Activated T-helper 17 cell treated with anti-CD3 and anti-CD28 coated beads, Interleukin-2, amount 50 U/mL, for 72 hours (primary cell): ENCODE measurements at regions not wholly inside any gene's neighbourhood (a gene's known extent, or its start where the extent isn't known, plus 50 kb on each side); places are given as distances from the start of the nearest gene placed in this dataset.

Source experiments
- ATAC-seq: fragments of 150-1000 bp; cut with Tn5 transposase; replicated peaks from 2 replicates; pipeline ENCODE4 v1.10.0; 2021; ENCODE audit warnings: mild to moderate bottlenecking, moderate library complexity
- H3K27ac Mint-ChIP-seq: one replicate; pipeline ENCODE4 v1.8.0; 2022; ENCODE audit warnings: mixed read lengths
- H3K27me3 Mint-ChIP-seq: one replicate; pipeline ENCODE4 v1.8.0; 2022; ENCODE audit warnings: mixed read lengths
- H3K36me3 Mint-ChIP-seq: one replicate; pipeline ENCODE4 v1.8.0; 2022; ENCODE audit warnings: low read depth, mild to moderate bottlenecking, mixed read lengths
- H3K4me1 Mint-ChIP-seq: one replicate; pipeline ENCODE4 v1.8.0; 2022; ENCODE audit warnings: mixed read lengths
- H3K4me3 Mint-ChIP-seq: one replicate; pipeline ENCODE4 v1.8.0; 2022; ENCODE audit warnings: mild to moderate bottlenecking, mixed read lengths
- H3K9me3 Mint-ChIP-seq: one replicate; pipeline ENCODE4 v1.8.0; 2022; ENCODE audit warnings: mixed read lengths

GRCh38 chr17:71149607-71150006, 971.2 kb upstream of the SOX9 start:
- no peak overlapping the region for H3K27ac Mint-ChIP-seq
- H3K4me3 Mint-ChIP-seq: no peak overlapping the region
- peaks cover 6% of the 10 kb centered on the region for H3K9me3 Mint-ChIP-seq
- H3K27me3 Mint-ChIP-seq: peaks cover 3% of the 10 kb centered on the region
- H3K36me3 Mint-ChIP-seq: no peaks in the 10 kb centered on the region
- no peaks in the 10 kb centered on the region for H3K4me1 Mint-ChIP-seq
- ATAC-seq: no peak

GRCh38 chr17:71157297-71157696, 963.5 kb upstream of the SOX9 start:
- Mint-ChIP-seq H3K27ac (no peak overlapping the region), H3K4me3 (no peak overlapping the region), H3K4me1 (no peaks in the 10 kb centered on the region), H3K9me3 (peaks cover 3% of the 10 kb centered on the region), H3K27me3 (no peaks in the 10 kb centered on the region), H3K36me3 (no peaks in the 10 kb centered on the region)
- no peak for ATAC-seq

- Mint-ChIP-seq H3K9me3 (no peaks in the 10 kb centered on the region), H3K36me3 (no peaks in the 10 kb centered on the region), H3K27ac (no peak overlapping the region), H3K4me1 (no peaks in the 10 kb centered on the region), H3K4me3 (no peak overlapping the region), H3K27me3 (no peaks in the 10 kb centered on the region)
- ATAC-seq: no peak
Measured at GRCh38 chr17:71158437-71158836, 962.4 kb upstream of the SOX9 start.

GRCh38 chr17:71163121-71163812, 957.6 kb upstream of the SOX9 start:
- Mint-ChIP-seq H3K36me3 (no peaks in the 10 kb centered on the region), H3K27me3 (no peaks in the 10 kb centered on the region), H3K9me3 (no peaks in the 10 kb centered on the region), H3K4me1 (no peaks in the 10 kb centered on the region), H3K4me3 (no peak overlapping the region), H3K27ac (no peak overlapping the region)
- ATAC-seq: no peak

GRCh38 chr17:71163813-71164122, 957.1 kb upstream of the SOX9 start:
- H3K4me1 Mint-ChIP-seq: no peaks in the 10 kb centered on the region
- no peaks in the 10 kb centered on the region for H3K9me3 Mint-ChIP-seq
- ATAC-seq: no peak
- H3K27ac Mint-ChIP-seq: no peak overlapping the region
- no peaks in the 10 kb centered on the region for H3K27me3 Mint-ChIP-seq
- H3K4me3 Mint-ChIP-seq: no peak overlapping the region
- no peaks in the 10 kb centered on the region for H3K36me3 Mint-ChIP-seq

- no peak overlapping the region for H3K4me3 Mint-ChIP-seq
- no peaks in the 10 kb centered on the region for H3K4me1 Mint-ChIP-seq
- H3K9me3 Mint-ChIP-seq: no peaks in the 10 kb centered on the region
- H3K36me3 Mint-ChIP-seq: no peaks in the 10 kb centered on the region
- H3K27me3 Mint-ChIP-seq: no peaks in the 10 kb centered on the region
- no peak overlapping the region for H3K27ac Mint-ChIP-seq
- ATAC-seq: no peak
Measured at GRCh38 chr17:71164561-71164960, 956.3 kb upstream of the SOX9 start.

- H3K36me3 Mint-ChIP-seq: no peaks in the 10 kb centered on the region
- H3K27ac Mint-ChIP-seq: no peak overlapping the region
- H3K9me3 Mint-ChIP-seq: no peaks in the 10 kb centered on the region
- H3K27me3 Mint-ChIP-seq: no peaks in the 10 kb centered on the region
- H3K4me1 Mint-ChIP-seq: no peaks in the 10 kb centered on the region
- no peak for ATAC-seq
- no peak overlapping the region for H3K4me3 Mint-ChIP-seq
Measured at GRCh38 chr17:71166311-71166710, 954.5 kb upstream of the SOX9 start.

- no peaks in the 10 kb centered on the region for H3K36me3 Mint-ChIP-seq
- no peak overlapping the region for H3K27ac Mint-ChIP-seq
- no peak for ATAC-seq
- no peaks in the 10 kb centered on the region for H3K27me3 Mint-ChIP-seq
- H3K4me1 Mint-ChIP-seq: no peaks in the 10 kb centered on the region
- H3K9me3 Mint-ChIP-seq: peaks cover 4% of the 10 kb centered on the region
- no peak overlapping the region for H3K4me3 Mint-ChIP-seq
Measured at GRCh38 chr17:71168053-71168741, 952.6 kb upstream of the SOX9 start.

- Mint-ChIP-seq H3K36me3 (no peaks in the 10 kb centered on the region), H3K9me3 (peaks cover 4% of the 10 kb centered on the region), H3K27ac (no peak overlapping the region), H3K27me3 (no peaks in the 10 kb centered on the region), H3K4me1 (no peaks in the 10 kb centered on the region), H3K4me3 (no peak overlapping the region)
- ATAC-seq: no peak
Measured at GRCh38 chr17:71170070-71170469, 950.8 kb upstream of the SOX9 start.

GRCh38 chr17:71171270-71171669, 949.5 kb upstream of the SOX9 start:
- no peaks in the 10 kb centered on the region for H3K36me3 Mint-ChIP-seq
- H3K4me1 Mint-ChIP-seq: no peaks in the 10 kb centered on the region
- peaks cover 4% of the 10 kb centered on the region for H3K9me3 Mint-ChIP-seq
- no peaks in the 10 kb centered on the region for H3K27me3 Mint-ChIP-seq
- H3K27ac Mint-ChIP-seq: no peak overlapping the region
- H3K4me3 Mint-ChIP-seq: no peak overlapping the region
- no peak for ATAC-seq

GRCh38 chr17:71173991-71174390, 946.8 kb upstream of the SOX9 start:
- no peaks in the 10 kb centered on the region for H3K36me3 Mint-ChIP-seq
- no peaks in the 10 kb centered on the region for H3K4me1 Mint-ChIP-seq
- no peak overlapping the region for H3K27ac Mint-ChIP-seq
- no peak overlapping the region for H3K4me3 Mint-ChIP-seq
- H3K9me3 Mint-ChIP-seq: peaks cover 4% of the 10 kb centered on the region
- no peak for ATAC-seq
- no peaks in the 10 kb centered on the region for H3K27me3 Mint-ChIP-seq

GRCh38 chr17:71176331-71176730, 944.5 kb upstream of the SOX9 start:
- ATAC-seq: no peak
- peaks cover 4% of the 10 kb centered on the region for H3K9me3 Mint-ChIP-seq
- no peak overlapping the region for H3K27ac Mint-ChIP-seq
- H3K36me3 Mint-ChIP-seq: no peaks in the 10 kb centered on the region
- H3K4me3 Mint-ChIP-seq: no peak overlapping the region
- H3K4me1 Mint-ChIP-seq: no peaks in the 10 kb centered on the region
- H3K27me3 Mint-ChIP-seq: no peaks in the 10 kb centered on the region

- Mint-ChIP-seq H3K27ac (no peak overlapping the region), H3K36me3 (no peaks in the 10 kb centered on the region), H3K4me1 (no peaks in the 10 kb centered on the region), H3K4me3 (no peak overlapping the region), H3K27me3 (no peaks in the 10 kb centered on the region), H3K9me3 (no peaks in the 10 kb centered on the region)
- no peak for ATAC-seq
Measured at GRCh38 chr17:71176928-71177443, 943.8 kb upstream of the SOX9 start.

GRCh38 chr17:71180801-71181385, 939.9 kb upstream of the SOX9 start:
- H3K27me3 Mint-ChIP-seq: no peaks in the 10 kb centered on the region
- no peaks in the 10 kb centered on the region for H3K9me3 Mint-ChIP-seq
- H3K27ac Mint-ChIP-seq: no peak overlapping the region
- no peak overlapping the region for H3K4me3 Mint-ChIP-seq
- H3K4me1 Mint-ChIP-seq: no peaks in the 10 kb centered on the region
- H3K36me3 Mint-ChIP-seq: no peaks in the 10 kb centered on the region
- no peak for ATAC-seq

GRCh38 chr17:71183066-71183660, 937.7 kb upstream of the SOX9 start:
- Mint-ChIP-seq H3K9me3 (peaks cover 6% of the 10 kb centered on the region), H3K27ac (no peak overlapping the region), H3K4me1 (no peaks in the 10 kb centered on the region), H3K27me3 (no peaks in the 10 kb centered on the region), H3K4me3 (no peak overlapping the region), H3K36me3 (no peaks in the 10 kb centered on the region)
- no peak for ATAC-seq
